A549 (cell line): ENCODE measurements at regions not wholly inside any gene's neighbourhood (a gene's known extent, or its start where the extent isn't known, plus 50 kb on each side); places are given as distances from the start of the nearest gene placed in this dataset.

Source experiments
- CEBPB ChIP-seq, 2 experiments: fragments of >200 bp in 1 of 2; sonication (Bioruptor Twin) in 1 of 2; formaldehyde crosslinking in 1 of 2; IDR thresholded peaks; 2 replicates each; pipeline ENCODE4 v1.6.1; 2012 to 2016
- EHF ChIP-seq: fragments of 250-450 bp; sonication (Bioruptor Pico); IDR thresholded peaks from 2 replicates; pipeline ENCODE4 v1.5.0; 2020; ENCODE audit warnings: mild to moderate bottlenecking
- EP300 ChIP-seq, 2 experiments: fragments of >200 bp; sonication (Bioruptor Twin); formaldehyde crosslinking; IDR thresholded peaks; 2 replicates in 1 of 2; 3 replicates in 1 of 2; pipeline ENCODE4 v1.6.1; 2016 to 2017
- FOSL2 ChIP-seq, 2 experiments: fragments of 450-650 bp in 1 of 2; fragments of >200 bp in 1 of 2; sonication (Bioruptor Twin) in 1 of 2; formaldehyde crosslinking; IDR thresholded peaks; 2 replicates each; pipeline versions ENCODE4 v1.5.0 to v1.6.1; 2016 to 2020; ENCODE audit warnings: mild to moderate bottlenecking in 1 of 2, moderate library complexity in 1 of 2
- KDM5A ChIP-seq: fragments of 200-600 bp; sonication (generic); IDR thresholded peaks from 2 replicates; pipeline ENCODE4 v1.6.1; 2016; ENCODE audit warnings: antibody characterized with exemption, mild to moderate bottlenecking
- NFE2L2 ChIP-seq: fragments of 150-350 bp; conservative IDR thresholded peaks from 2 replicates; pipeline ENCODE4 v1.6.1; 2014; ENCODE audit warnings: low read length
- POLR2A ChIP-seq: IDR thresholded peaks from 2 replicates; pipeline ENCODE4 v1.6.1; 2012; ENCODE audit warnings: mild to moderate bottlenecking, low read length
- RAD21 ChIP-seq, 2 experiments: fragments of >200 bp in 1 of 2; sonication (Bioruptor Twin) in 1 of 2; formaldehyde crosslinking in 1 of 2; IDR thresholded peaks in 1 of 2; conservative IDR thresholded peaks in 1 of 2; 2 replicates in 1 of 2; 3 replicates in 1 of 2; pipeline ENCODE4 v1.6.1; 2012 to 2018; ENCODE audit warnings: inconsistent platforms in 1 of 2
- RNF2 ChIP-seq: fragments of 200-600 bp; sonication (generic); IDR thresholded peaks from 2 replicates; pipeline ENCODE4 v1.6.1; 2016; ENCODE audit warnings: low read depth, mild to moderate bottlenecking, antibody characterized with exemption, moderate library complexity, borderline replicate concordance
- TP53 ChIP-seq: fragments of 250-450 bp; sonication (Bioruptor Pico); IDR thresholded peaks from 2 replicates; pipeline ENCODE4 v1.5.0; 2021; ENCODE audit warnings: mild to moderate bottlenecking, moderate library complexity
- TF ChIP-seq, protein P1 (sequence below): fragments of >200 bp; sonication (Bioruptor Twin); formaldehyde crosslinking; IDR thresholded peaks from 3 replicates; pipeline ENCODE4 v1.5.1; 2016
- TF ChIP-seq, protein P2 (sequence below): fragments of 250-450 bp; sonication (Bioruptor Pico); IDR thresholded peaks from 2 replicates; pipeline ENCODE4 v1.5.0; 2021; ENCODE audit warnings: mild to moderate bottlenecking, moderate library complexity, borderline replicate concordance
- TF ChIP-seq, protein P3 (sequence below): IDR thresholded peaks from 2 replicates; pipeline ENCODE4 v1.6.1; 2012
- TF ChIP-seq, protein P4 (sequence below): IDR thresholded peaks from 2 replicates; pipeline ENCODE4 v1.6.1; 2012

DNA sequence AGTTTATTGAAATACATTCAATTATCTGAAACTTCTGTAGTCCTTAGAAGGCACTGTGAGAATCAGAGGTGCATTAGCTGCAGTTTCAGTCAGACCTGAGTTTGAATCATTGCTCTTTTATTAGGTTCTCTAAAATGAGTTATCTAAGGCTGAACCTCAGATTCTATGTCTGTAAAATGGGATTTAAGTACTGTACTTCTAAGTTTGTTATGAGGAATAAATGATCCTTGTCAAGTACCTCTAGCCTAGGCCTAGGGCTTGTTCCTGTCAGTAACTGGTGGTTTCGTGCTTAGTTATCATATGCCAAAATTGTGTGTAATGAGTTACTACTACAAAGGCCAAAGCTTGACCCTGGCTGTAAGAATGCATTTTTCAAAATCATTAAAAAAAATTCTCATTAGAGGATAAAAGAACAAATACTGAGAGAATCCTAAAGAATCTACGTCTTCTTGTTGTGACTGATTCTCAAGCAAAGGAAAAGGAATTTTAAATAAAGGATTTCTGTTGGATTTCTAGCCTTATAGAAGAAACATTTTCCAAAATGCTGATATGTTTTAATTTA, 65.8 kb downstream of the SLIT2 start:
- TF ChIP-seq, protein P1, sequence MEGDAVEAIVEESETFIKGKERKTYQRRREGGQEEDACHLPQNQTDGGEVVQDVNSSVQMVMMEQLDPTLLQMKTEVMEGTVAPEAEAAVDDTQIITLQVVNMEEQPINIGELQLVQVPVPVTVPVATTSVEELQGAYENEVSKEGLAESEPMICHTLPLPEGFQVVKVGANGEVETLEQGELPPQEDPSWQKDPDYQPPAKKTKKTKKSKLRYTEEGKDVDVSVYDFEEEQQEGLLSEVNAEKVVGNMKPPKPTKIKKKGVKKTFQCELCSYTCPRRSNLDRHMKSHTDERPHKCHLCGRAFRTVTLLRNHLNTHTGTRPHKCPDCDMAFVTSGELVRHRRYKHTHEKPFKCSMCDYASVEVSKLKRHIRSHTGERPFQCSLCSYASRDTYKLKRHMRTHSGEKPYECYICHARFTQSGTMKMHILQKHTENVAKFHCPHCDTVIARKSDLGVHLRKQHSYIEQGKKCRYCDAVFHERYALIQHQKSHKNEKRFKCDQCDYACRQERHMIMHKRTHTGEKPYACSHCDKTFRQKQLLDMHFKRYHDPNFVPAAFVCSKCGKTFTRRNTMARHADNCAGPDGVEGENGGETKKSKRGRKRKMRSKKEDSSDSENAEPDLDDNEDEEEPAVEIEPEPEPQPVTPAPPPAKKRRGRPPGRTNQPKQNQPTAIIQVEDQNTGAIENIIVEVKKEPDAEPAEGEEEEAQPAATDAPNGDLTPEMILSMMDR = no peak
- TF ChIP-seq, protein P2, sequence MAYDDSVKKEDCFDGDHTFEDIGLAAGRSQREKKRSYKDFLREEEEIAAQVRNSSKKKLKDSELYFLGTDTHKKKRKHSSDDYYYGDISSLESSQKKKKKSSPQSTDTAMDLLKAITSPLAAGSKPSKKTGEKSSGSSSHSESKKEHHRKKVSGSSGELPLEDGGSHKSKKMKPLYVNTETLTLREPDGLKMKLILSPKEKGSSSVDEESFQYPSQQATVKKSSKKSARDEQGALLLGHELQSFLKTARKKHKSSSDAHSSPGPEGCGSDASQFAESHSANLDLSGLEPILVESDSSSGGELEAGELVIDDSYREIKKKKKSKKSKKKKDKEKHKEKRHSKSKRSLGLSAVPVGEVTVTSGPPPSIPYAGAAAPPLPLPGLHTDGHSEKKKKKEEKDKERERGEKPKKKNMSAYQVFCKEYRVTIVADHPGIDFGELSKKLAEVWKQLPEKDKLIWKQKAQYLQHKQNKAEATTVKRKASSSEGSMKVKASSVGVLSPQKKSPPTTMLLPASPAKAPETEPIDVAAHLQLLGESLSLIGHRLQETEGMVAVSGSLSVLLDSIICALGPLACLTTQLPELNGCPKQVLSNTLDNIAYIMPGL (CRISPR knock-in tag) = no peak
- TF ChIP-seq KDM5A = no peak
- no peak for TF ChIP-seq TP53
- no peak for TF ChIP-seq POLR2A
- TF ChIP-seq RAD21 (conservative IDR thresholded peaks at IDR 0.05 in 1 of 2, IDR thresholded peaks at IDR 0.05 in 1 of 2) = no peak
- no peak for TF ChIP-seq FOSL2 (IDR thresholded peaks at IDR 0.05)
- TF ChIP-seq FOSL2 (CRISPR knock-in tag; IDR thresholded peaks at IDR 0.05) = no peak
- TF ChIP-seq EP300 (IDR thresholded peaks at IDR 0.05) = no peak
- TF ChIP-seq, protein P3, sequence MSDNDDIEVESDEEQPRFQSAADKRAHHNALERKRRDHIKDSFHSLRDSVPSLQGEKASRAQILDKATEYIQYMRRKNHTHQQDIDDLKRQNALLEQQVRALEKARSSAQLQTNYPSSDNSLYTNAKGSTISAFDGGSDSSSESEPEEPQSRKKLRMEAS = no peak
- TF ChIP-seq NFE2L2 = no peak
- no peak for TF ChIP-seq RNF2
- TF ChIP-seq, protein P4, sequence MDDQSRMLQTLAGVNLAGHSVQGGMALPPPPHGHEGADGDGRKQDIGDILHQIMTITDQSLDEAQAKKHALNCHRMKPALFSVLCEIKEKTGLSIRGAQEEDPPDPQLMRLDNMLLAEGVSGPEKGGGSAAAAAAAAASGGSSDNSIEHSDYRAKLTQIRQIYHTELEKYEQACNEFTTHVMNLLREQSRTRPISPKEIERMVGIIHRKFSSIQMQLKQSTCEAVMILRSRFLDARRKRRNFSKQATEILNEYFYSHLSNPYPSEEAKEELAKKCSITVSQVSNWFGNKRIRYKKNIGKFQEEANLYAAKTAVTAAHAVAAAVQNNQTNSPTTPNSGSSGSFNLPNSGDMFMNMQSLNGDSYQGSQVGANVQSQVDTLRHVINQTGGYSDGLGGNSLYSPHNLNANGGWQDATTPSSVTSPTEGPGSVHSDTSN = no peak
- TF ChIP-seq CEBPB (IDR thresholded peaks at IDR 0.05) = no peak
- no peak for TF ChIP-seq EHF
